DND-41 (cell line): ENCODE measurements at regions not wholly inside any gene's neighbourhood (a gene's known extent, or its start where the extent isn't known, plus 50 kb on each side); places are given as distances from the start of the nearest gene placed in this dataset.

Source experiments
- EZH2 ChIP-seq: IDR thresholded peaks from 3 replicates; pipeline ENCODE4 v1.6.1; 2012; ENCODE audit warnings: borderline replicate concordance, low read depth, mild to moderate bottlenecking, moderate library complexity, low read length, inconsistent platforms; ENCODE audit not compliant: severe bottlenecking
- TF ChIP-seq, protein P1 (sequence below): IDR thresholded peaks from 2 replicates; pipeline ENCODE4 v1.5.1; 2012; ENCODE audit warnings: borderline replicate concordance, low read length, moderate library complexity, mild to moderate bottlenecking; ENCODE audit not compliant: poor library complexity, severe bottlenecking; ENCODE audit errors: extremely low read depth

DNA sequence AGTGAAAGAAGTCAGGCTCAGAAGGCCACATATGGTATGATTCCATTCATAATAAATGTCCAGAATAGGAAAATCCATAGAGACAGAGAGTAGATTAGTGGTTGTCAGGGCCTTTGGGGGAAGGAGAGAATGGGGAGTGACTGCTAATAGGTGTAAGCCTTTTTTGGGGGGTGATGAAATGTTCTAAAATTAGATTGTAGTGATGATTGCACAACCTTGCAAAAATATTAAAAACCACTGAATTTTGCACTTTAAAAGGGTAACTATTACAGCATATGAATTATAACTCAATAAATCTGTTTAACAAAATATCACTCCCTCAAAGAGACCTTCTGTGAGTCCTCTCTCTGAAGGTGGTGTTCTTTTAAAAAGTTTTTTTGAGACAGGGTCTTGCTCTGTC is 72.3 kb upstream of the GRK3 start:
- no peak for TF ChIP-seq EZH2
- TF ChIP-seq, protein P1, sequence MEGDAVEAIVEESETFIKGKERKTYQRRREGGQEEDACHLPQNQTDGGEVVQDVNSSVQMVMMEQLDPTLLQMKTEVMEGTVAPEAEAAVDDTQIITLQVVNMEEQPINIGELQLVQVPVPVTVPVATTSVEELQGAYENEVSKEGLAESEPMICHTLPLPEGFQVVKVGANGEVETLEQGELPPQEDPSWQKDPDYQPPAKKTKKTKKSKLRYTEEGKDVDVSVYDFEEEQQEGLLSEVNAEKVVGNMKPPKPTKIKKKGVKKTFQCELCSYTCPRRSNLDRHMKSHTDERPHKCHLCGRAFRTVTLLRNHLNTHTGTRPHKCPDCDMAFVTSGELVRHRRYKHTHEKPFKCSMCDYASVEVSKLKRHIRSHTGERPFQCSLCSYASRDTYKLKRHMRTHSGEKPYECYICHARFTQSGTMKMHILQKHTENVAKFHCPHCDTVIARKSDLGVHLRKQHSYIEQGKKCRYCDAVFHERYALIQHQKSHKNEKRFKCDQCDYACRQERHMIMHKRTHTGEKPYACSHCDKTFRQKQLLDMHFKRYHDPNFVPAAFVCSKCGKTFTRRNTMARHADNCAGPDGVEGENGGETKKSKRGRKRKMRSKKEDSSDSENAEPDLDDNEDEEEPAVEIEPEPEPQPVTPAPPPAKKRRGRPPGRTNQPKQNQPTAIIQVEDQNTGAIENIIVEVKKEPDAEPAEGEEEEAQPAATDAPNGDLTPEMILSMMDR: no peak
